GM12878 (cell line): ENCODE measurements at regions not wholly inside any gene's neighbourhood (a gene's known extent, or its start where the extent isn't known, plus 50 kb on each side); places are given as distances from the start of the nearest gene placed in this dataset.

ENCODE experiments used
- ATAC-seq: fragments of 200-7000 bp; cut with Tn5 transposase; 3 replicates; pipeline ENCODE4 v1.9.1; 2020; ENCODE audit warnings: mild to moderate bottlenecking, moderate library complexity
- BruUV-seq: library from RNA; stranded (reverse); fragments of 400-500 nt; replicated peaks from 2 replicates; lab custom pipeline; 2021; lab: Mats Ljungman, UMichigan
- CTCF ChIA-PET: fragments of 300-600 bp; sonication (Branson Sonifier 250); formaldehyde crosslinking; extraction: SDS; loops from one replicate; lab custom pipeline; 2021; ENCODE audit warnings: inconsistent platforms; lab: Yijun Ruan, JAX
- POLR2A ChIA-PET: fragments of 350-600 bp; formaldehyde crosslinking; extraction: SDS; loops from one replicate; lab custom pipeline; 2021; ENCODE audit warnings: inconsistent platforms; lab: Charles Lee
- RAD21 ChIA-PET: fragments of 300-600 bp; sonication (Branson Sonifier 250); formaldehyde crosslinking; loops from one replicate; lab custom pipeline; 2023; ENCODE audit warnings: antibody characterized with exemption; ENCODE audit not compliant: unreplicated experiment; lab: Charles Lee
- SMC1A ChIA-PET: fragments of 300-600 bp; sonication (Branson Sonifier 250); formaldehyde crosslinking; loops from one replicate; lab custom pipeline; 2023; ENCODE audit not compliant: unreplicated experiment, uncharacterized antibody; lab: Charles Lee
- DNase-seq: peaks from one replicate; pipeline ENCODE4 v3.0.0-alpha.2; 2011; ENCODE audit warnings: low read depth, low spot score
- FAIRE-seq: peaks from 3 replicates; lab custom pipeline; 2011; peaks lifted over from hg19 to GRCh38; lab: Jason Lieb, UNC
- H2AFZ ChIP-seq: 2 replicates; pipeline ENCODE4 v1.6.0; 2011; ENCODE audit warnings: low read depth, low read length, control low read depth; ENCODE audit not compliant: control insufficient read depth
- H3K27ac ChIP-seq: 2 replicates; pipeline ENCODE4 v1.5.1; 2011; ENCODE audit warnings: control low read depth; ENCODE audit not compliant: control insufficient read depth, insufficient read depth
- H3K27me3 ChIP-seq, 2 experiments: replicated peaks in 1 of 2; 2 replicates each; pipeline versions ENCODE4 v1.6.0 to v1.6.1; 2011; ENCODE audit warnings: low read length in 1 of 2; ENCODE audit not compliant: control insufficient read depth in 2 of 2, insufficient read depth in 2 of 2
- H3K36me3 ChIP-seq, 2 experiments: 2 replicates each; pipeline ENCODE4 v1.5.1; 2011; ENCODE audit warnings: low read length in 1 of 2; ENCODE audit not compliant: control insufficient read depth in 2 of 2, insufficient read depth in 2 of 2
- H3K4me1 ChIP-seq: 2 replicates; pipeline ENCODE4 v1.6.1; 2011; ENCODE audit warnings: mild to moderate bottlenecking, low read length, moderate library complexity, mixed read lengths; ENCODE audit not compliant: control insufficient read depth, insufficient read depth
- H3K4me2 ChIP-seq: 2 replicates; pipeline ENCODE4 v1.6.0; 2011; ENCODE audit warnings: control low read depth; ENCODE audit not compliant: control insufficient read depth, insufficient read depth
- H3K4me3 ChIP-seq: fragments of 200-600 bp; sonication (generic); 2 replicates; pipeline ENCODE4 v1.5.1; 2016
- H3K79me2 ChIP-seq: 2 replicates; pipeline ENCODE4 v1.6.0; 2011; ENCODE audit warnings: low read length; ENCODE audit not compliant: control insufficient read depth, insufficient read depth
- H3K9ac ChIP-seq: 2 replicates; pipeline ENCODE4 v1.8.0; 2011; ENCODE audit warnings: low read length, control low read depth, mixed read lengths; ENCODE audit not compliant: control insufficient read depth, insufficient read depth
- H3K9me3 ChIP-seq: replicated peaks from 3 replicates; pipeline ENCODE4 v1.5.1; 2011; ENCODE audit warnings: mild to moderate bottlenecking, low read length; ENCODE audit not compliant: control insufficient read depth, insufficient read depth
- H4K20me1 ChIP-seq: 2 replicates; pipeline ENCODE4 v1.6.0; 2011; ENCODE audit not compliant: control insufficient read depth, insufficient read depth
- DPF2 ChIP-seq: fragments of 450-650 bp; IDR thresholded peaks from 2 replicates; pipeline ENCODE4 v1.6.1; 2017; ENCODE audit warnings: mild to moderate bottlenecking
- FOXK2 ChIP-seq: fragments of 450-650 bp; IDR thresholded peaks from 2 replicates; pipeline ENCODE4 v1.6.1; 2017; ENCODE audit warnings: mild to moderate bottlenecking, moderate library complexity
- JUNB ChIP-seq: IDR thresholded peaks from 2 replicates; pipeline ENCODE4 v1.6.1; 2016; ENCODE audit warnings: antibody characterized with exemption, mild to moderate bottlenecking
- MEF2A ChIP-seq: IDR thresholded peaks from 2 replicates; pipeline ENCODE4 v1.6.1; 2011; ENCODE audit warnings: low read depth, mild to moderate bottlenecking, low read length, moderate library complexity; ENCODE audit not compliant: insufficient read depth
- NR2C1 ChIP-seq: fragments of 450-650 bp; IDR thresholded peaks from 2 replicates; pipeline ENCODE4 v1.6.1; 2017; ENCODE audit warnings: antibody characterized with exemption, mild to moderate bottlenecking, moderate library complexity
- TAF1 ChIP-seq: IDR thresholded peaks from 2 replicates; pipeline ENCODE4 v1.6.1; 2011; ENCODE audit warnings: mild to moderate bottlenecking, low read depth, low read length, borderline replicate concordance
- WGBS: methylation state at CpG from one replicate; pipeline ENCODE4 v1.1.6; 2016; ENCODE audit warnings: low lambda C conversion rate; ENCODE audit not compliant: insufficient replicate concordance, insufficient coverage; ENCODE audit errors: missing lambda C conversion rate; 5-methylcytosine and 5-hydroxymethylcytosine counted together
- in situ Hi-C: fragments of 300-500 bp; cut with MboI; formaldehyde crosslinking; loops from 9 replicates; pipeline ENCODE4 v1.14.3; 2018; ENCODE audit warnings: mixed read lengths
- intact Hi-C: fragments of 100-400 bp; cut with micrococcal nuclease; formaldehyde crosslinking; loops from one replicate; pipeline ENCODE4 v1.14.2; 2022; ENCODE audit not compliant: unreplicated experiment
- TF ChIP-seq, protein P1 (sequence below): fragments of 450-650 bp; conservative IDR thresholded peaks from 2 replicates; pipeline ENCODE4 v1.6.1; 2017; ENCODE audit warnings: mild to moderate bottlenecking, moderate library complexity
- TF ChIP-seq, protein P2 (sequence below): IDR thresholded peaks from 2 replicates; pipeline ENCODE4 v1.6.1; 2012; ENCODE audit warnings: mild to moderate bottlenecking, low read depth, low read length
- TF ChIP-seq, protein P3 (sequence below): IDR thresholded peaks from 2 replicates; pipeline ENCODE4 v1.6.1; 2011; ENCODE audit warnings: borderline replicate concordance, low read depth, mild to moderate bottlenecking, moderate library complexity, mixed read lengths, low read length; ENCODE audit not compliant: insufficient read depth; ENCODE audit errors: extremely low read length
- TF ChIP-seq, protein P4 (sequence below): fragments of 450-650 bp; IDR thresholded peaks from 2 replicates; pipeline ENCODE4 v1.6.1; 2017; ENCODE audit warnings: borderline replicate concordance
- TF ChIP-seq, protein P5 (sequence below): IDR thresholded peaks from 2 replicates; pipeline ENCODE4 v1.6.1; 2012; ENCODE audit warnings: low read depth, low read length, improper control_type of control experiment
- TF ChIP-seq, protein P6 (sequence below), 3 experiments: IDR thresholded peaks in 2 of 3; conservative IDR thresholded peaks in 1 of 3; 2 replicates each; pipeline ENCODE4 v1.5.1; 2011; ENCODE audit warnings: low read depth in 3 of 3, low read length in 3 of 3, mild to moderate bottlenecking in 3 of 3, control low read depth in 2 of 3, moderate library complexity in 2 of 3, inconsistent platforms in 1 of 3, mixed read lengths in 1 of 3; ENCODE audit not compliant: control insufficient read depth in 2 of 3, insufficient read depth in 1 of 3; ENCODE audit errors: extremely low read depth in 1 of 3

DNA sequence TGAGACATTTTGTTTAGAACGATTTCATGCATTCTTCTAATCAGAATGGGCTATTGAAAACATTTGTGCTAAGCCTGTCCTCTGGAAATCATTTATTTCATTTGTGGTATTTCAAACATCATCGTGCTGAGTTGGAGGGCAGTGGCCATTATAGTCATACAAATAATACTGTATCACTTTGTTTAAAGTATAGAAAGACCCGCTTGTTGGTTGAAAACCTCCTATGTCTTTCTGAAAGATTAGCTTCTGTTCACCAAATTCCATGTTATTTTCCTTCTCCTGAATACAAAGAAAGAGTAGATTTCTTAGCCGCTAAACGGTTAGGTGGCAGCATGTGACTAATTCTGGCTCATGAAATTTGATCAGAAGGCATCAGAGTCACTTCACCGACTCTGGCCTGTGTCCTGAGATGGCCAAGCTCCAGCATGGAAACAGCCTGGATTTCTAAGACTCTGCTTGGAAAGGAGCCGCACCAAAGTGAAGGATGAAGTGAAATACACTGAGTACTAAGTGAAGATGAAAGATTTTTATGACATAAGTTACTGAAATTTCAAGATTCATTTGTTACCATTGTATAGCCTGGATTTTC is 355.1 kb downstream of the USP25 start:
- ChIA-PET POLR2A (no interaction called here), SMC1A (interaction anchor here (1.0 to 1.2 kb wide), 2 partner anchors 11 to 17 kb away, joined by 3 read pairs; no protein-coding TSS in a partner anchor), RAD21 (no interaction called here), CTCF (interaction anchor here (0.6 kb wide), 1 partner anchor 245 kb away, joined by 3 read pairs; no protein-coding TSS in a partner anchor)
- in situ Hi-C loops: loop anchor here (5.0 kb wide), 1 partner anchor 242 kb away; no protein-coding TSS in a partner anchor
- intact Hi-C loops: no loop called here
- no peaks in the 10 kb centered on the region for H3K36me3 ChIP-seq
- H4K20me1 ChIP-seq: no peaks in the 10 kb centered on the region
- H3K27ac ChIP-seq: no peak overlapping the region
- no peak overlapping the region for H3K9ac ChIP-seq
- FAIRE-seq: no peak
- H3K9me3 ChIP-seq: no peaks in the 10 kb centered on the region
- H3K27me3 ChIP-seq: no peaks in the 10 kb centered on the region
- no peak for DNase-seq
- no peak overlapping the region for H3K4me3 ChIP-seq
- no peaks in the 10 kb centered on the region for H3K79me2 ChIP-seq
- ATAC-seq: no peak
- BruUV-seq: no TSS peak
- no peaks in the 10 kb centered on the region for H3K4me1 ChIP-seq
- H3K4me2 ChIP-seq: no peak overlapping the region
- H2AFZ ChIP-seq: no peak overlapping the region
- 9% methylated on average over 7 of the region's 7 CpGs for WGBS
- TF ChIP-seq, protein P1, sequence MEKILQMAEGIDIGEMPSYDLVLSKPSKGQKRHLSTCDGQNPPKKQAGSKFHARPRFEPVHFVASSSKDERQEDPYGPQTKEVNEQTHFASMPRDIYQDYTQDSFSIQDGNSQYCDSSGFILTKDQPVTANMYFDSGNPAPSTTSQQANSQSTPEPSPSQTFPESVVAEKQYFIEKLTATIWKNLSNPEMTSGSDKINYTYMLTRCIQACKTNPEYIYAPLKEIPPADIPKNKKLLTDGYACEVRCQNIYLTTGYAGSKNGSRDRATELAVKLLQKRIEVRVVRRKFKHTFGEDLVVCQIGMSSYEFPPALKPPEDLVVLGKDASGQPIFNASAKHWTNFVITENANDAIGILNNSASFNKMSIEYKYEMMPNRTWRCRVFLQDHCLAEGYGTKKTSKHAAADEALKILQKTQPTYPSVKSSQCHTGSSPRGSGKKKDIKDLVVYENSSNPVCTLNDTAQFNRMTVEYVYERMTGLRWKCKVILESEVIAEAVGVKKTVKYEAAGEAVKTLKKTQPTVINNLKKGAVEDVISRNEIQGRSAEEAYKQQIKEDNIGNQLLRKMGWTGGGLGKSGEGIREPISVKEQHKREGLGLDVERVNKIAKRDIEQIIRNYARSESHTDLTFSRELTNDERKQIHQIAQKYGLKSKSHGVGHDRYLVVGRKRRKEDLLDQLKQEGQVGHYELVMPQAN: no peak
- TF ChIP-seq, protein P2, sequence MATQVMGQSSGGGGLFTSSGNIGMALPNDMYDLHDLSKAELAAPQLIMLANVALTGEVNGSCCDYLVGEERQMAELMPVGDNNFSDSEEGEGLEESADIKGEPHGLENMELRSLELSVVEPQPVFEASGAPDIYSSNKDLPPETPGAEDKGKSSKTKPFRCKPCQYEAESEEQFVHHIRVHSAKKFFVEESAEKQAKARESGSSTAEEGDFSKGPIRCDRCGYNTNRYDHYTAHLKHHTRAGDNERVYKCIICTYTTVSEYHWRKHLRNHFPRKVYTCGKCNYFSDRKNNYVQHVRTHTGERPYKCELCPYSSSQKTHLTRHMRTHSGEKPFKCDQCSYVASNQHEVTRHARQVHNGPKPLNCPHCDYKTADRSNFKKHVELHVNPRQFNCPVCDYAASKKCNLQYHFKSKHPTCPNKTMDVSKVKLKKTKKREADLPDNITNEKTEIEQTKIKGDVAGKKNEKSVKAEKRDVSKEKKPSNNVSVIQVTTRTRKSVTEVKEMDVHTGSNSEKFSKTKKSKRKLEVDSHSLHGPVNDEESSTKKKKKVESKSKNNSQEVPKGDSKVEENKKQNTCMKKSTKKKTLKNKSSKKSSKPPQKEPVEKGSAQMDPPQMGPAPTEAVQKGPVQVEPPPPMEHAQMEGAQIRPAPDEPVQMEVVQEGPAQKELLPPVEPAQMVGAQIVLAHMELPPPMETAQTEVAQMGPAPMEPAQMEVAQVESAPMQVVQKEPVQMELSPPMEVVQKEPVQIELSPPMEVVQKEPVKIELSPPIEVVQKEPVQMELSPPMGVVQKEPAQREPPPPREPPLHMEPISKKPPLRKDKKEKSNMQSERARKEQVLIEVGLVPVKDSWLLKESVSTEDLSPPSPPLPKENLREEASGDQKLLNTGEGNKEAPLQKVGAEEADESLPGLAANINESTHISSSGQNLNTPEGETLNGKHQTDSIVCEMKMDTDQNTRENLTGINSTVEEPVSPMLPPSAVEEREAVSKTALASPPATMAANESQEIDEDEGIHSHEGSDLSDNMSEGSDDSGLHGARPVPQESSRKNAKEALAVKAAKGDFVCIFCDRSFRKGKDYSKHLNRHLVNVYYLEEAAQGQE: no peak
- TF ChIP-seq, protein P3, sequence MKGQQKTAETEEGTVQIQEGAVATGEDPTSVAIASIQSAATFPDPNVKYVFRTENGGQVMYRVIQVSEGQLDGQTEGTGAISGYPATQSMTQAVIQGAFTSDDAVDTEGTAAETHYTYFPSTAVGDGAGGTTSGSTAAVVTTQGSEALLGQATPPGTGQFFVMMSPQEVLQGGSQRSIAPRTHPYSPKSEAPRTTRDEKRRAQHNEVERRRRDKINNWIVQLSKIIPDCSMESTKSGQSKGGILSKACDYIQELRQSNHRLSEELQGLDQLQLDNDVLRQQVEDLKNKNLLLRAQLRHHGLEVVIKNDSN: no peak
- TF ChIP-seq, protein P4, sequence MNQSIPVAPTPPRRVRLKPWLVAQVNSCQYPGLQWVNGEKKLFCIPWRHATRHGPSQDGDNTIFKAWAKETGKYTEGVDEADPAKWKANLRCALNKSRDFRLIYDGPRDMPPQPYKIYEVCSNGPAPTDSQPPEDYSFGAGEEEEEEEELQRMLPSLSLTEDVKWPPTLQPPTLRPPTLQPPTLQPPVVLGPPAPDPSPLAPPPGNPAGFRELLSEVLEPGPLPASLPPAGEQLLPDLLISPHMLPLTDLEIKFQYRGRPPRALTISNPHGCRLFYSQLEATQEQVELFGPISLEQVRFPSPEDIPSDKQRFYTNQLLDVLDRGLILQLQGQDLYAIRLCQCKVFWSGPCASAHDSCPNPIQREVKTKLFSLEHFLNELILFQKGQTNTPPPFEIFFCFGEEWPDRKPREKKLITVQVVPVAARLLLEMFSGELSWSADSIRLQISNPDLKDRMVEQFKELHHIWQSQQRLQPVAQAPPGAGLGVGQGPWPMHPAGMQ: no peak
- TF ChIP-seq, protein P5, sequence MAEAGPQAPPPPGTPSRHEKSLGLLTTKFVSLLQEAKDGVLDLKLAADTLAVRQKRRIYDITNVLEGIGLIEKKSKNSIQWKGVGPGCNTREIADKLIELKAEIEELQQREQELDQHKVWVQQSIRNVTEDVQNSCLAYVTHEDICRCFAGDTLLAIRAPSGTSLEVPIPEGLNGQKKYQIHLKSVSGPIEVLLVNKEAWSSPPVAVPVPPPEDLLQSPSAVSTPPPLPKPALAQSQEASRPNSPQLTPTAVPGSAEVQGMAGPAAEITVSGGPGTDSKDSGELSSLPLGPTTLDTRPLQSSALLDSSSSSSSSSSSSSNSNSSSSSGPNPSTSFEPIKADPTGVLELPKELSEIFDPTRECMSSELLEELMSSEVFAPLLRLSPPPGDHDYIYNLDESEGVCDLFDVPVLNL: no peak
- TF ChIP-seq DPF2: no peak
- TF ChIP-seq NR2C1: no peak
- TF ChIP-seq JUNB: no peak
- TF ChIP-seq, protein P6, sequence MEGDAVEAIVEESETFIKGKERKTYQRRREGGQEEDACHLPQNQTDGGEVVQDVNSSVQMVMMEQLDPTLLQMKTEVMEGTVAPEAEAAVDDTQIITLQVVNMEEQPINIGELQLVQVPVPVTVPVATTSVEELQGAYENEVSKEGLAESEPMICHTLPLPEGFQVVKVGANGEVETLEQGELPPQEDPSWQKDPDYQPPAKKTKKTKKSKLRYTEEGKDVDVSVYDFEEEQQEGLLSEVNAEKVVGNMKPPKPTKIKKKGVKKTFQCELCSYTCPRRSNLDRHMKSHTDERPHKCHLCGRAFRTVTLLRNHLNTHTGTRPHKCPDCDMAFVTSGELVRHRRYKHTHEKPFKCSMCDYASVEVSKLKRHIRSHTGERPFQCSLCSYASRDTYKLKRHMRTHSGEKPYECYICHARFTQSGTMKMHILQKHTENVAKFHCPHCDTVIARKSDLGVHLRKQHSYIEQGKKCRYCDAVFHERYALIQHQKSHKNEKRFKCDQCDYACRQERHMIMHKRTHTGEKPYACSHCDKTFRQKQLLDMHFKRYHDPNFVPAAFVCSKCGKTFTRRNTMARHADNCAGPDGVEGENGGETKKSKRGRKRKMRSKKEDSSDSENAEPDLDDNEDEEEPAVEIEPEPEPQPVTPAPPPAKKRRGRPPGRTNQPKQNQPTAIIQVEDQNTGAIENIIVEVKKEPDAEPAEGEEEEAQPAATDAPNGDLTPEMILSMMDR (IDR thresholded peaks at IDR 0.05 in 2 of 3, conservative IDR thresholded peaks at IDR 0.05 in 1 of 3; ENCODE audit: control insufficient read depth in 2 of 3, extremely low read depth in 1 of 3, insufficient read depth in 1 of 3, low read depth in 3 of 3, low read length in 3 of 3): no peak
- TF ChIP-seq FOXK2: no peak
- TF ChIP-seq MEF2A: no peak
- TF ChIP-seq TAF1: no peak
